K562 (cell line): ENCODE measurements at regions not wholly inside any gene's neighbourhood (a gene's known extent, or its start where the extent isn't known, plus 50 kb on each side); places are given as distances from the start of the nearest gene placed in this dataset.

Source experiments
- ATAC-seq: fragments of 200-7000 bp; cut with Tn5 transposase; 3 replicates; pipeline ENCODE4 v1.9.1; 2020; ENCODE audit warnings: moderate library complexity
- BruUV-seq: library from RNA; stranded (reverse); fragments of 400-500 nt; replicated peaks from 2 replicates; lab custom pipeline; 2021; lab: Mats Ljungman, UMichigan
- CTCF ChIA-PET: fragments of 300-600 bp; formaldehyde crosslinking; extraction: SDS; loops from one replicate; lab custom pipeline; 2021; ENCODE audit warnings: low intra/inter-chr PET ratio; lab: Yijun Ruan, JAX
- POLR2A ChIA-PET: fragments of 300-600, 350-650 bp; sonication (Branson Sonifier 250); formaldehyde crosslinking; extraction: SDS; loops from one replicate; lab custom pipeline; 2021; ENCODE audit warnings: antibody characterized with exemption, inconsistent platforms; lab: Yijun Ruan, JAX
- DNase-seq, 4 experiments: peaks; one replicate each; pipeline versions ENCODE4 v3.0.0 to v3.0.0-alpha.2; 2011 to 2018; ENCODE audit warnings: low spot score in 3 of 4, mixed read lengths in 3 of 4; ENCODE audit errors: extremely low read depth in 1 of 4
- FAIRE-seq: peaks from 2 replicates; lab custom pipeline; 2011; peaks lifted over from hg19 to GRCh38; lab: Jason Lieb, UNC
- H2AFZ ChIP-seq: 2 replicates; pipeline ENCODE4 v1.6.0; 2011; ENCODE audit warnings: low read depth, low read length, control low read depth, inconsistent platforms
- H3K27ac ChIP-seq: fragments of 200-600 bp; 3 replicates; pipeline ENCODE4 v1.8.0; 2011; ENCODE audit warnings: low read depth, mild to moderate bottlenecking, control low read depth, inconsistent platforms, low read length, moderate library complexity, mixed read lengths; ENCODE audit errors: extremely low read depth
- H3K27me3 ChIP-seq, 2 experiments: fragments of 300-600 bp in 1 of 2; 2 replicates in 1 of 2; 3 replicates in 1 of 2; pipeline versions ENCODE4 v1.6.0 to v1.8.0; 2011; ENCODE audit warnings: inconsistent platforms in 2 of 2, low read length in 2 of 2, mild to moderate bottlenecking in 1 of 2, mixed read lengths in 1 of 2, moderate library complexity in 1 of 2; ENCODE audit not compliant: control insufficient read depth in 2 of 2, insufficient read depth in 2 of 2
- H3K36me3 ChIP-seq: fragments of 300-600 bp; 3 replicates; pipeline ENCODE4 v1.8.0; 2011; ENCODE audit warnings: mild to moderate bottlenecking, low read length, inconsistent platforms; ENCODE audit not compliant: control insufficient read depth, insufficient read depth
- H3K4me1 ChIP-seq, 2 experiments: fragments of 200-600 bp in 1 of 2; replicated peaks in 1 of 2; 2 replicates in 1 of 2; 3 replicates in 1 of 2; pipeline versions ENCODE4 v1.5.1 to v1.8.0; 2011; ENCODE audit warnings: inconsistent platforms in 2 of 2, low read length in 2 of 2, mild to moderate bottlenecking in 1 of 2, mixed read lengths in 1 of 2, moderate library complexity in 1 of 2; ENCODE audit not compliant: control insufficient read depth in 2 of 2, insufficient read depth in 2 of 2
- H3K4me2 ChIP-seq: 2 replicates; pipeline ENCODE4 v1.6.1; 2011; ENCODE audit warnings: low read length, control low read depth, inconsistent platforms, mixed read lengths; ENCODE audit not compliant: insufficient read depth
- H3K4me3 ChIP-seq: fragments of 200-600 bp; sonication (generic), shearing (Covaris generic); 2 replicates; pipeline ENCODE4 v1.5.1; 2016; ENCODE audit warnings: control low read depth, inconsistent platforms
- H3K79me2 ChIP-seq: fragments of 200-600 bp; 3 replicates; pipeline ENCODE4 v1.8.0; 2011; ENCODE audit warnings: low read length, inconsistent platforms; ENCODE audit not compliant: control insufficient read depth, insufficient read depth
- H3K9ac ChIP-seq, 2 experiments: 2 replicates each; pipeline versions ENCODE4 v1.6.0 to v1.6.1; 2011; ENCODE audit warnings: low read depth in 2 of 2, low read length in 2 of 2, control low read depth in 1 of 2, inconsistent platforms in 1 of 2, mild to moderate bottlenecking in 1 of 2, mixed read lengths in 1 of 2; ENCODE audit not compliant: insufficient read depth in 1 of 2
- H3K9me1 ChIP-seq: one replicate; pipeline ENCODE4 v1.6.0; 2011; ENCODE audit warnings: inconsistent platforms, mild to moderate bottlenecking, low read length, moderate library complexity; ENCODE audit not compliant: control insufficient read depth, insufficient read depth
- H3K9me3 ChIP-seq: replicated peaks from 2 replicates; pipeline ENCODE4 v1.5.1; 2011; ENCODE audit warnings: low read depth, low read length, inconsistent platforms; ENCODE audit not compliant: control insufficient read depth, insufficient read depth
- H4K20me1 ChIP-seq: replicated peaks from 2 replicates; pipeline ENCODE4 v1.6.1; 2011; ENCODE audit warnings: low read length, inconsistent platforms, mixed read lengths; ENCODE audit not compliant: control insufficient read depth, insufficient read depth
- POU5F1 ChIP-seq: fragments of 150-350 bp; IDR thresholded peaks from 2 replicates; pipeline ENCODE4 v1.6.1; 2014; ENCODE audit warnings: borderline replicate concordance, low read length, low read depth, mild to moderate bottlenecking; ENCODE audit not compliant: partially characterized antibody
- PYGO2 ChIP-seq: fragments of 450-650 bp; IDR thresholded peaks from 2 replicates; pipeline ENCODE4 v1.6.1; 2016; ENCODE audit warnings: mild to moderate bottlenecking, missing genetic modification characterization, moderate library complexity, missing compliant biosample characterization
- SRSF7 ChIP-seq: fragments of 200-400 bp; formaldehyde crosslinking; optimal IDR thresholded peaks from 2 replicates; pipeline ENCODE3; 2017; ENCODE audit warnings: mild to moderate bottlenecking, low read depth, low read length
- ZNF780A ChIP-seq: fragments of 250-450 bp; sonication (Bioruptor Pico); IDR thresholded peaks from 2 replicates; pipeline ENCODE4 v1.5.0; 2021; ENCODE audit warnings: mild to moderate bottlenecking
- WGBS: fragments of 100-300 bp; shearing (Covaris generic); methylation state at CpG from one replicate; pipeline ENCODE4 v1.1.6; 2016; ENCODE audit warnings: low coverage, mixed read lengths; ENCODE audit not compliant: insufficient coverage; ENCODE audit errors: missing lambda C conversion rate; 5-methylcytosine and 5-hydroxymethylcytosine counted together
- in situ Hi-C: fragments of 300-500 bp; cut with MboI; formaldehyde crosslinking; loops from 4 replicates; pipeline ENCODE4 v1.15.0; 2018; ENCODE audit warnings: inconsistent platforms, mixed read lengths
- intact Hi-C: fragments of 100-400 bp; cut with micrococcal nuclease; formaldehyde crosslinking; loops from 2 replicates; pipeline ENCODE4 v1.14.2; 2022
- TF ChIP-seq, protein P1 (sequence below): IDR thresholded peaks from 2 replicates; pipeline ENCODE4 v1.6.1; 2011; ENCODE audit not compliant: insufficient read length; ENCODE audit errors: extremely low read depth
- TF ChIP-seq, protein P2 (sequence below): fragments of 450-650 bp; IDR thresholded peaks from 2 replicates; pipeline ENCODE4 v1.6.1; 2018; ENCODE audit not compliant: partially characterized antibody
- TF ChIP-seq, protein P3 (sequence below): sonication (generic); IDR thresholded peaks from 2 replicates; pipeline ENCODE4 v1.6.1; 2016
- TF ChIP-seq, protein P4 (sequence below): sonication (generic); formaldehyde crosslinking; IDR thresholded peaks from 2 replicates; pipeline ENCODE4 v1.8.1; 2023; ENCODE audit warnings: missing genetic modification reagents, mild to moderate bottlenecking, borderline replicate concordance

DNA sequence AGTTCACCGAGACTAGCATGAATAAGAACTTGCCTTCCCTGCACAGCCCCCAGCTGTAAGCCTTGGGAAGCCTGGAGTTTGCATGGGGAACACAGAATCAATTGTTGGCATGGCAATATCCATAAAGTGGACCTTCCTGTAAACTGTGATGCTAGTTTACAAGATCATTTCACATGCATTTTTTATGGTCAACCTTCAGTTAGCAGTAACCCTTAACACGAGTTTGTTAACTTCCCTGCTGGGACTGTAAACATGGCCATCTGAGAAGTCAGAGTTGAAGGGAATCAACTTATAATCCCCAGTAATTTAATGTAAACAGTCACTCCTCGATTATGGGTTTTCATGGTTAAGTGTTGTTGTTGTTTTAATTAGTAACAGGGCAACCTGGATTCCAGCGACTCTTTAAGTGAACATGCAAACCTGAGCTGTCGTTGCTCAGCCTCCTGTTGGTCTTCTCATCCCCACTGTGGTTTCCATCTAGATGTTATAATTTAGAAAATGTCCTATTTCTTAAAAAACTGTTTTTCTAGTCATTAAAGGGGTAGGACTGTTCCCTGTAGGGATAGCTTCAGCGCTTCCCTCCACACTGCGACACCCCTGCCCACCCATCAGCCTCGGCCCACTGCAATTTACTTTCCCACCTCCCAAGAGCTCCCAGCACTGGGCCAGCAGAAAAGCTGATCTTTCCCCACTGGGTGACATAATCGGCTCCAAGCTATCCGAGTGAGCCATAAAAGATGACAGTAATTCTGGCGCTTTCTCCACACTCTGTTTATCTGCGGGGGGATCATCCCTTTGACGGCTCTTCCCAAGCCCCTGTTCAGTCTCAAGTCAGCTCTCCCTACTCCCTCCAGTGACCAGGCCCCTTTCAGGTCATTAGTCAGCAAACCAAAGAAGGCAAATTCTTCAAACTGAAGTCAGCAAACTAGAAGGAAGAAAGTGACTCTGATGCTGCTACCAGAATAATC is 107.6 kb upstream of the IPO9 start:
- DNase-seq (no peak), ATAC-seq (peak; percentile 29), FAIRE-seq (peak; percentile 29)
- intact Hi-C loops, result no loop called here
- no peaks in the 10 kb centered on the region for H3K9me3 ChIP-seq
- H2AFZ ChIP-seq, result no peak overlapping the region
- in situ Hi-C loops, result no loop called here
- CTCF ChIA-PET, result no interaction called here
- peaks cover 6 to 10% of the 10 kb centered on the region in 2 experiments for H3K4me1 ChIP-seq
- POLR2A ChIA-PET, result interaction anchor here (0.6 to 1.2 kb wide), 6 partner anchors 9 to 70 kb away, joined by 3 to 6 read pairs (median 4); no protein-coding TSS in a partner anchor
- H3K27ac ChIP-seq, result no peak overlapping the region
- WGBS, result 27% methylated on average over 13 of the region's 13 CpGs
- no peak overlapping the region; the same call in 1 of the 2 replicates for H3K4me2 ChIP-seq
- H4K20me1 ChIP-seq, result no peaks in the 10 kb centered on the region; the same call in 1 of the 2 replicates
- no peaks in the 10 kb centered on the region for H3K79me2 ChIP-seq
- no peaks in the 10 kb centered on the region for H3K9me1 ChIP-seq
- TF ChIP-seq PYGO2 (tag), result no peak
- TF ChIP-seq, protein P1, sequence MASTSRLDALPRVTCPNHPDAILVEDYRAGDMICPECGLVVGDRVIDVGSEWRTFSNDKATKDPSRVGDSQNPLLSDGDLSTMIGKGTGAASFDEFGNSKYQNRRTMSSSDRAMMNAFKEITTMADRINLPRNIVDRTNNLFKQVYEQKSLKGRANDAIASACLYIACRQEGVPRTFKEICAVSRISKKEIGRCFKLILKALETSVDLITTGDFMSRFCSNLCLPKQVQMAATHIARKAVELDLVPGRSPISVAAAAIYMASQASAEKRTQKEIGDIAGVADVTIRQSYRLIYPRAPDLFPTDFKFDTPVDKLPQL, result no peak
- TF ChIP-seq, protein P2, sequence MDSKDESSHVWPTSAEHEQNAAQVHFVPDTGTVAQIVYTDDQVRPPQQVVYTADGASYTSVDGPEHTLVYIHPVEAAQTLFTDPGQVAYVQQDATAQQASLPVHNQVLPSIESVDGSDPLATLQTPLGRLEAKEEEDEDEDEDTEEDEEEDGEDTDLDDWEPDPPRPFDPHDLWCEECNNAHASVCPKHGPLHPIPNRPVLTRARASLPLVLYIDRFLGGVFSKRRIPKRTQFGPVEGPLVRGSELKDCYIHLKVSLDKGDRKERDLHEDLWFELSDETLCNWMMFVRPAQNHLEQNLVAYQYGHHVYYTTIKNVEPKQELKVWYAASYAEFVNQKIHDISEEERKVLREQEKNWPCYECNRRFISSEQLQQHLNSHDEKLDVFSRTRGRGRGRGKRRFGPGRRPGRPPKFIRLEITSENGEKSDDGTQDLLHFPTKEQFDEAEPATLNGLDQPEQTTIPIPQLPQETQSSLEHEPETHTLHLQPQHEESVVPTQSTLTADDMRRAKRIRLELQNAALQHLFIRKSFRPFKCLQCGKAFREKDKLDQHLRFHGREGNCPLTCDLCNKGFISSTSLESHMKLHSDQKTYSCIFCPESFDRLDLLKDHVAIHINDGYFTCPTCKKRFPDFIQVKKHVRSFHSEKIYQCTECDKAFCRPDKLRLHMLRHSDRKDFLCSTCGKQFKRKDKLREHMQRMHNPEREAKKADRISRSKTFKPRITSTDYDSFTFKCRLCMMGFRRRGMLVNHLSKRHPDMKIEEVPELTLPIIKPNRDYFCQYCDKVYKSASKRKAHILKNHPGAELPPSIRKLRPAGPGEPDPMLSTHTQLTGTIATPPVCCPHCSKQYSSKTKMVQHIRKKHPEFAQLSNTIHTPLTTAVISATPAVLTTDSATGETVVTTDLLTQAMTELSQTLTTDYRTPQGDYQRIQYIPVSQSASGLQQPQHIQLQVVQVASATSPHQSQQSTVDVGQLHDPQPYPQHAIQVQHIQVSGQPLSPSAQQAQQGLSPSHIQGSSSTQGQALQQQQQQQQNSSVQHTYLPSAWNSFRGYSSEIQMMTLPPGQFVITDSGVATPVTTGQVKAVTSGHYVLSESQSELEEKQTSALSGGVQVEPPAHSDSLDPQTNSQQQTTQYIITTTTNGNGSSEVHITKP, result peak; percentile 27
- TF ChIP-seq, protein P3, sequence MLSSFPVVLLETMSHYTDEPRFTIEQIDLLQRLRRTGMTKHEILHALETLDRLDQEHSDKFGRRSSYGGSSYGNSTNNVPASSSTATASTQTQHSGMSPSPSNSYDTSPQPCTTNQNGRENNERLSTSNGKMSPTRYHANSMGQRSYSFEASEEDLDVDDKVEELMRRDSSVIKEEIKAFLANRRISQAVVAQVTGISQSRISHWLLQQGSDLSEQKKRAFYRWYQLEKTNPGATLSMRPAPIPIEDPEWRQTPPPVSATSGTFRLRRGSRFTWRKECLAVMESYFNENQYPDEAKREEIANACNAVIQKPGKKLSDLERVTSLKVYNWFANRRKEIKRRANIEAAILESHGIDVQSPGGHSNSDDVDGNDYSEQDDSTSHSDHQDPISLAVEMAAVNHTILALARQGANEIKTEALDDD, result no peak
- no peak for TF ChIP-seq SRSF7
- TF ChIP-seq POU5F1, result no peak
- TF ChIP-seq ZNF780A (CRISPR knock-in tag), result no peak
- TF ChIP-seq, protein P4, sequence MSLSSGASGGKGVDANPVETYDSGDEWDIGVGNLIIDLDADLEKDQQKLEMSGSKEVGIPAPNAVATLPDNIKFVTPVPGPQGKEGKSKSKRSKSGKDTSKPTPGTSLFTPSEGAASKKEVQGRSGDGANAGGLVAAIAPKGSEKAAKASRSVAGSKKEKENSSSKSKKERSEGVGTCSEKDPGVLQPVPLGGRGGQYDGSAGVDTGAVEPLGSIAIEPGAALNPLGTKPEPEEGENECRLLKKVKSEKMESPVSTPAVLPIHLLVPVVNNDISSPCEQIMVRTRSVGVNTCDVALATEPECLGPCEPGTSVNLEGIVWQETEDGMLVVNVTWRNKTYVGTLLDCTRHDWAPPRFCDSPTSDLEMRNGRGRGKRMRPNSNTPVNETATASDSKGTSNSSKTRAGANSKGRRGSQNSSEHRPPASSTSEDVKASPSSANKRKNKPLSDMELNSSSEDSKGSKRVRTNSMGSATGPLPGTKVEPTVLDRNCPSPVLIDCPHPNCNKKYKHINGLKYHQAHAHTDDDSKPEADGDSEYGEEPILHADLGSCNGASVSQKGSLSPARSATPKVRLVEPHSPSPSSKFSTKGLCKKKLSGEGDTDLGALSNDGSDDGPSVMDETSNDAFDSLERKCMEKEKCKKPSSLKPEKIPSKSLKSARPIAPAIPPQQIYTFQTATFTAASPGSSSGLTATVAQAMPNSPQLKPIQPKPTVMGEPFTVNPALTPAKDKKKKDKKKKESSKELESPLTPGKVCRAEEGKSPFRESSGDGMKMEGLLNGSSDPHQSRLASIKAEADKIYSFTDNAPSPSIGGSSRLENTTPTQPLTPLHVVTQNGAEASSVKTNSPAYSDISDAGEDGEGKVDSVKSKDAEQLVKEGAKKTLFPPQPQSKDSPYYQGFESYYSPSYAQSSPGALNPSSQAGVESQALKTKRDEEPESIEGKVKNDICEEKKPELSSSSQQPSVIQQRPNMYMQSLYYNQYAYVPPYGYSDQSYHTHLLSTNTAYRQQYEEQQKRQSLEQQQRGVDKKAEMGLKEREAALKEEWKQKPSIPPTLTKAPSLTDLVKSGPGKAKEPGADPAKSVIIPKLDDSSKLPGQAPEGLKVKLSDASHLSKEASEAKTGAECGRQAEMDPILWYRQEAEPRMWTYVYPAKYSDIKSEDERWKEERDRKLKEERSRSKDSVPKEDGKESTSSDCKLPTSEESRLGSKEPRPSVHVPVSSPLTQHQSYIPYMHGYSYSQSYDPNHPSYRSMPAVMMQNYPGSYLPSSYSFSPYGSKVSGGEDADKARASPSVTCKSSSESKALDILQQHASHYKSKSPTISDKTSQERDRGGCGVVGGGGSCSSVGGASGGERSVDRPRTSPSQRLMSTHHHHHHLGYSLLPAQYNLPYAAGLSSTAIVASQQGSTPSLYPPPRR (CRISPR knock-in tag), result no peak
- no peak overlapping the region for H3K4me3 ChIP-seq
- peaks cover 0 to 4% of the 10 kb centered on the region in 2 experiments; a peak in 2 of 5 replicates for H3K27me3 ChIP-seq
- H3K36me3 ChIP-seq, result peaks cover 5% of the 10 kb centered on the region; the same call in 1 of the 3 replicates
- no peak overlapping the region for H3K9ac ChIP-seq
- TSS peak; percentile 15 for BruUV-seq
